Endodermal cell (in vitro differentiated cells): ENCODE measurements at regions not wholly inside any gene's neighbourhood (a gene's known extent, or its start where the extent isn't known, plus 50 kb on each side); places are given as distances from the start of the nearest gene placed in this dataset.

Experiments
- DNase-seq: peaks from one replicate; pipeline ENCODE4 v3.0.0-alpha.2; 2017
- H3K27ac ChIP-seq: 2 replicates; pipeline ENCODE4 v1.5.1; 2013; ENCODE audit warnings: mild to moderate bottlenecking, low read depth, low read length, moderate library complexity
- H3K27me3 ChIP-seq: 2 replicates; pipeline ENCODE4 v1.6.1; 2013; ENCODE audit warnings: mild to moderate bottlenecking, low read length, moderate library complexity; ENCODE audit not compliant: insufficient read depth, control insufficient read depth, poor library complexity, severe bottlenecking
- H3K36me3 ChIP-seq: 2 replicates; pipeline ENCODE4 v1.7.0; 2013; ENCODE audit warnings: mild to moderate bottlenecking, low read length, moderate library complexity; ENCODE audit not compliant: control insufficient read depth, insufficient read depth
- H3K4me1 ChIP-seq: one replicate; pipeline ENCODE4 v1.7.0; 2013; ENCODE audit warnings: low read length; ENCODE audit not compliant: control insufficient read depth, insufficient read depth
- H3K4me3 ChIP-seq: 2 replicates; pipeline ENCODE4 v1.5.1; 2013; ENCODE audit warnings: mild to moderate bottlenecking, low read length, moderate library complexity
- H3K9ac ChIP-seq: 2 replicates; pipeline ENCODE4 v1.6.1; 2013; ENCODE audit warnings: mild to moderate bottlenecking, low read length, moderate library complexity; ENCODE audit not compliant: poor library complexity, severe bottlenecking; ENCODE audit errors: extremely low read depth
- H3K9me3 ChIP-seq: 2 replicates; pipeline ENCODE4 v1.6.1; 2013; ENCODE audit warnings: mild to moderate bottlenecking, low read length, moderate library complexity; ENCODE audit not compliant: control insufficient read depth
- H3K27ac Mint-ChIP-seq: 2 replicates; pipeline ENCODE4 v1.8.0; 2020; ENCODE audit warnings: mixed read lengths
- H3K27me3 Mint-ChIP-seq: 2 replicates; pipeline ENCODE4 v1.8.0; 2021; ENCODE audit warnings: mild to moderate bottlenecking, mixed read lengths; ENCODE audit not compliant: insufficient read depth
- H3K36me3 Mint-ChIP-seq: 2 replicates; pipeline ENCODE4 v1.8.0; 2020; ENCODE audit warnings: low read depth, mixed read lengths
- H3K4me1 Mint-ChIP-seq: 2 replicates; pipeline ENCODE4 v1.8.0; 2020; ENCODE audit warnings: mixed read lengths
- H3K4me3 Mint-ChIP-seq: 2 replicates; pipeline ENCODE4 v1.8.0; 2020; ENCODE audit warnings: mild to moderate bottlenecking, moderate library complexity, mixed read lengths
- H3K9me3 Mint-ChIP-seq: 2 replicates; pipeline ENCODE4 v1.8.0; 2020; ENCODE audit warnings: mild to moderate bottlenecking, mixed read lengths
- WGBS, 2 experiments: methylation state at CpG; one replicate each; pipeline versions ENCODE4 v1.1.5 to v1.1.7; 2013; ENCODE audit warnings: missing lambda C conversion rate in 2 of 2, mixed read lengths in 1 of 2; ENCODE audit not compliant: insufficient coverage in 1 of 2, insufficient read length in 1 of 2; 5-methylcytosine and 5-hydroxymethylcytosine counted together
- TF ChIP-seq, protein P1 (sequence below): fragments of 200-600 bp; sonication (generic); conservative IDR thresholded peaks from 2 replicates; pipeline ENCODE4 v1.5.0; 2021; ENCODE audit warnings: antibody characterized with exemption, mild to moderate bottlenecking

DNA sequence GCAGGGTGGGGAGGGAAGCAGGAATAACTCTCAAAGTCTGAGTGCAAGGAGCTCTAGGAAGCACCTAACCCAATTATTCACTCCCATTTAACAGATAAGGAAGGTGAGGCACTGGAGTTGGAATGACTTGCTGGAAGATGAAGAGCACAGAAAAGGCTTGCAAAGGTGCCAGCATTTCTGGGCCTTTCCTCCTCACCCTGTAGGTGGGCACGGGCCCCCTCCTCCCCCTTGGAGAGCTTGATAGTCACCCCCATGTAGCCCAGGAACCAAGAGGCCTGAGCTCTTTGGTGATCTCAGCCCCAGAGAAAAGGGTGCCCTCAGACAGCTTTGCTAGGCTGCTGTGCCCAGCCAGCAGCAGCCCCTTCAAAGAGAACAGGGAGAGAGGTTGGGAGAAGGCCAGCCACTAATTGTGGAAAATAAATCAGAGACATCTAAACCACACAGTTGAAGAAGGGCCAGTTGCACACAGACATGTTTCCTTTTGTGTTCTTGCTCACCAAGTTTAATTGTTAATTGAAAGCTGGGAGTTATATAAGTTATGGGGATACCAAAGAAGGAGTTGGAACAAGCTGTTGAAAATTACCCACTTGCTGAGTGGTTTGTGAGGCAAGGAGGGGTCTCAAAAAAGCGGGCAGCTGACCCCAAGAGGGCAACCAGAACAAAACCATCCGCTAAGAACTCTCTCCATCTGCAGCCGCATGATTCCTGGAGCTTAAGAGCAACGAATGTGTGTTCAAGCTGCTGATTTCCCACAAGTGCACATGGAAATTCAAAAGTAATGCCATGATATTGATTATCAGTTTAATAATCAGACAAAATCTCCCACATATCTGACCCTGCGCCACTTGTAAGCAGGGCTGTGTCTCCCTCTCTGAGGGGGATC lies 77.0 kb downstream of the MRPL14 start:
- Histone ChIP-seq H3K36me3 (no peaks in the 10 kb centered on the region), H3K9ac (no peak overlapping the region), H3K27ac (no peak overlapping the region), H3K4me1 (peaks cover 11% of the 10 kb centered on the region), H3K27me3 (no peaks in the 10 kb centered on the region), H3K4me3 (no peak overlapping the region), H3K9me3 (no peaks in the 10 kb centered on the region)
- no peak for DNase-seq
- H3K27ac Mint-ChIP-seq: no peak overlapping the region
- peaks cover 25% of the 10 kb centered on the region for H3K4me1 Mint-ChIP-seq
- WGBS, 2 experiments: 91% methylated on average over 5 to 6 of the region's 6 CpGs
- H3K9me3 Mint-ChIP-seq: no peaks in the 10 kb centered on the region
- no peaks in the 10 kb centered on the region for H3K36me3 Mint-ChIP-seq
- peaks cover 3% of the 10 kb centered on the region for H3K27me3 Mint-ChIP-seq
- H3K4me3 Mint-ChIP-seq: no peak overlapping the region
- TF ChIP-seq, protein P1, sequence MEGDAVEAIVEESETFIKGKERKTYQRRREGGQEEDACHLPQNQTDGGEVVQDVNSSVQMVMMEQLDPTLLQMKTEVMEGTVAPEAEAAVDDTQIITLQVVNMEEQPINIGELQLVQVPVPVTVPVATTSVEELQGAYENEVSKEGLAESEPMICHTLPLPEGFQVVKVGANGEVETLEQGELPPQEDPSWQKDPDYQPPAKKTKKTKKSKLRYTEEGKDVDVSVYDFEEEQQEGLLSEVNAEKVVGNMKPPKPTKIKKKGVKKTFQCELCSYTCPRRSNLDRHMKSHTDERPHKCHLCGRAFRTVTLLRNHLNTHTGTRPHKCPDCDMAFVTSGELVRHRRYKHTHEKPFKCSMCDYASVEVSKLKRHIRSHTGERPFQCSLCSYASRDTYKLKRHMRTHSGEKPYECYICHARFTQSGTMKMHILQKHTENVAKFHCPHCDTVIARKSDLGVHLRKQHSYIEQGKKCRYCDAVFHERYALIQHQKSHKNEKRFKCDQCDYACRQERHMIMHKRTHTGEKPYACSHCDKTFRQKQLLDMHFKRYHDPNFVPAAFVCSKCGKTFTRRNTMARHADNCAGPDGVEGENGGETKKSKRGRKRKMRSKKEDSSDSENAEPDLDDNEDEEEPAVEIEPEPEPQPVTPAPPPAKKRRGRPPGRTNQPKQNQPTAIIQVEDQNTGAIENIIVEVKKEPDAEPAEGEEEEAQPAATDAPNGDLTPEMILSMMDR: no peak

DNA sequence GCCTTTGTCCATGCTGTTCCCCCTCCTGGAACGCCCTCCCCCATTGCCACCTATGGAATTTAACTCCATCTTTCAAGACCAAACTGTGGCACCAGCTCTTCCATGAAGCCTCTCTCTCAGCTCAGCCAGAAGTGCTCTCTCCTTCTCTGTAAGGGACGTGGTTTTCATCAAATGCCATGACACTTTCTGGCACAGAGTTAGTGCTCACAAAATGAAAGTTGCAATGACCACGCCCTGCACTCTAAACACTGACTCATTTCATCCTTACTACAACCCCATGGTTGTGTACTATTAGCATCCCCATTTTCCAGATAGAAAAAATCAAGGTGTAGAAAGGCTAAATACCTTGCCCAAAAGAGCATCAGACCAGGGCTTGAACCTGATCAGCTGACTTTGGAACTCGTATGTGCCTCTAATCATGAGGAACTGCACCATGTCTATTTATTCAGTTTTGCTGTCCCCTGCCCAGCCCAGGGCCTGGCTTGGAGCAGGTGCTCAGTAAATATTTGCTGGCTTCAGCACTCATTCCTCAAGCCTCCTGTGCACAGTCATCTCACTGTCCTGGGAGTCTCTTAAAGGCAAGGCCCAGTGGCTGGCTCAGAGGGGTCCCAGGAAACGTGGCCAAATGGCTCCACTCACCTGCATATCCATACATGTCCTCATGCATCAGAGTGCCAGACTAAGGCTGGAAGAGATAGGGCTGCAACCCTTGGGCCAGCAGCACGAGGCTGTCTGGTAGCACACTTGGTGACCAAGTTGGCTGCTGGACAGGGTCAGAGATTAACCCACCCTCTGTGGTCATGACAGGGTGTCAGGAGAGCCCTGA lies 77.9 kb downstream of the MRPL14 start:
- H3K36me3 Mint-ChIP-seq: no peaks in the 10 kb centered on the region
- no peak overlapping the region for H3K4me3 Mint-ChIP-seq
- Histone ChIP-seq H3K36me3 (no peaks in the 10 kb centered on the region), H3K27me3 (no peaks in the 10 kb centered on the region), H3K27ac (no peak overlapping the region), H3K9ac (no peak overlapping the region), H3K9me3 (no peaks in the 10 kb centered on the region), H3K4me3 (no peak overlapping the region), H3K4me1 (peaks cover 7% of the 10 kb centered on the region)
- no peak for DNase-seq
- no peaks in the 10 kb centered on the region for H3K9me3 Mint-ChIP-seq
- H3K27ac Mint-ChIP-seq: no peak overlapping the region
- WGBS, 2 experiments: 95 to 96% methylated on average over 5 to 6 of the region's 6 CpGs
- H3K27me3 Mint-ChIP-seq: peaks cover 3% of the 10 kb centered on the region
- H3K4me1 Mint-ChIP-seq: peaks cover 19% of the 10 kb centered on the region
- TF ChIP-seq, protein P1: no peak

DNA sequence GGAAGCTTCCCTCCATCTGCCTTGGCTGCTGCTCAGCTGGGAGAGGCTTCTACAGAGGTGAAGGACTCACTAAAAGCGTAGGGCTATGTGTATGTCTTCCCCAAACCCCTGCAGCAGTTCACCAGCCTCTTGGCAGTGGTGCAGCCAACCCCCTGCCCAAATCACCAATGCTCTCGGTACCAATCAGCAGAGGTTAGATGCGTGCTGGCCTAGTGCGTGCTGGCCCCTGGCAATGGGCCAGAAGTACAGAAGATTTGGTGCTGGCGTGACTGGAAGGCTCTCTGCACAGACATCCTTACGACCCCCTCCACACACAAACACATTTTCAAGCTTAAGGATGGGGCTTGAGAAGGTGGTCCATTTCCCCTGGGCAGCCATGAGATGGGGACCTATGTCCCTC lies 79.0 kb downstream of the MRPL14 start:
- peaks cover 12% of the 10 kb centered on the region for H3K4me1 Mint-ChIP-seq
- WGBS, 2 experiments: 91 to 100% methylated on average over 1 to 6 of the region's 6 CpGs
- no peaks in the 10 kb centered on the region for H3K9me3 Mint-ChIP-seq
- Histone ChIP-seq H3K36me3 (no peaks in the 10 kb centered on the region), H3K9me3 (no peaks in the 10 kb centered on the region), H3K27ac (no peak overlapping the region), H3K9ac (no peak overlapping the region), H3K4me1 (peaks cover 10% of the 10 kb centered on the region), H3K4me3 (no peak overlapping the region), H3K27me3 (no peaks in the 10 kb centered on the region)
- H3K4me3 Mint-ChIP-seq: no peak overlapping the region
- no peak overlapping the region for H3K27ac Mint-ChIP-seq
- H3K27me3 Mint-ChIP-seq: peaks cover 3% of the 10 kb centered on the region
- no peak for DNase-seq
- TF ChIP-seq, protein P1: no peak
- H3K36me3 Mint-ChIP-seq: no peaks in the 10 kb centered on the region
